Nephron progenitor cell (in vitro differentiated cells): ENCODE measurements at regions not wholly inside any gene's neighbourhood (a gene's known extent, or its start where the extent isn't known, plus 50 kb on each side); places are given as distances from the start of the nearest gene placed in this dataset.

Experiments used
- DNase-seq: peaks from one replicate; pipeline ENCODE4 v3.0.0; 2021
- H3K27ac Mint-ChIP-seq: 2 replicates; pipeline ENCODE4 v1.8.0; 2021; ENCODE audit warnings: mild to moderate bottlenecking, moderate library complexity, mixed read lengths
- H3K27me3 Mint-ChIP-seq: 2 replicates; pipeline ENCODE4 v1.8.0; 2021; ENCODE audit warnings: mild to moderate bottlenecking, low read depth, mixed read lengths; ENCODE audit not compliant: poor library complexity
- H3K36me3 Mint-ChIP-seq: 2 replicates; pipeline ENCODE4 v1.8.0; 2021; ENCODE audit warnings: low read depth, mixed read lengths
- H3K4me1 Mint-ChIP-seq: 2 replicates; pipeline ENCODE4 v1.8.0; 2021; ENCODE audit warnings: mixed read lengths
- H3K4me3 Mint-ChIP-seq: 2 replicates; pipeline ENCODE4 v1.8.0; 2021; ENCODE audit warnings: mild to moderate bottlenecking, moderate library complexity, mixed read lengths
- H3K9me3 Mint-ChIP-seq: 2 replicates; pipeline ENCODE4 v1.8.0; 2021; ENCODE audit warnings: mild to moderate bottlenecking, moderate library complexity, mixed read lengths
- TF ChIP-seq, protein P1 (sequence below): fragments of 200-600 bp; sonication (generic); IDR thresholded peaks from 2 replicates; pipeline ENCODE4 v1.5.0; 2021; ENCODE audit warnings: antibody characterized with exemption

DNA sequence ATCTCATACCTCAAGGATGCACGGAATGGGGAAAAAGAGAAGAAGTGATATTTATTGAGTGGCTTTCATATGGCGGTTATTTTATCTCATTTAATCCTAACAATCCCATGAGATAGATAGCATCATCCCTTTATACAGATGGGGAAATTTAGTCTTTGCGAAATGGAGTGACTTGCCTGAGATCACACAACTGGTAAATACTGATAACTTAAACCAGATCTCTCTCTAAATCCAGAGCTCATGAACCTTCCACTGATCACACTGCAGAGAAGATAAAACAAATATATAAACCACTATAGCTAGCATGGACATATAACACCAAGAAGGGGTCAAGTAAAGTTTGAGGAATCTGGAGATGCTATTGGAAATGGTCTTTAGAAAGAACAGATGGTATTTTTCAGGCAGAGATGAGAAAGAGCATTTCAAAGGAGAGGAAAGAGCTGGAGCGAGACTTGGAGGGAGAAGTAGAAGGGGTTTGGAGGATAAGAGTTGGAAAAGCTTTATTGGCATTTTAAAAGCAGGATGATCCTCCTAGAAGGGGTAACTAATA is 139.8 kb upstream of the TNFAIP3 start:
- TF ChIP-seq, protein P1, sequence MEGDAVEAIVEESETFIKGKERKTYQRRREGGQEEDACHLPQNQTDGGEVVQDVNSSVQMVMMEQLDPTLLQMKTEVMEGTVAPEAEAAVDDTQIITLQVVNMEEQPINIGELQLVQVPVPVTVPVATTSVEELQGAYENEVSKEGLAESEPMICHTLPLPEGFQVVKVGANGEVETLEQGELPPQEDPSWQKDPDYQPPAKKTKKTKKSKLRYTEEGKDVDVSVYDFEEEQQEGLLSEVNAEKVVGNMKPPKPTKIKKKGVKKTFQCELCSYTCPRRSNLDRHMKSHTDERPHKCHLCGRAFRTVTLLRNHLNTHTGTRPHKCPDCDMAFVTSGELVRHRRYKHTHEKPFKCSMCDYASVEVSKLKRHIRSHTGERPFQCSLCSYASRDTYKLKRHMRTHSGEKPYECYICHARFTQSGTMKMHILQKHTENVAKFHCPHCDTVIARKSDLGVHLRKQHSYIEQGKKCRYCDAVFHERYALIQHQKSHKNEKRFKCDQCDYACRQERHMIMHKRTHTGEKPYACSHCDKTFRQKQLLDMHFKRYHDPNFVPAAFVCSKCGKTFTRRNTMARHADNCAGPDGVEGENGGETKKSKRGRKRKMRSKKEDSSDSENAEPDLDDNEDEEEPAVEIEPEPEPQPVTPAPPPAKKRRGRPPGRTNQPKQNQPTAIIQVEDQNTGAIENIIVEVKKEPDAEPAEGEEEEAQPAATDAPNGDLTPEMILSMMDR, result no peak
- H3K27me3 Mint-ChIP-seq, result peaks cover 7% of the 10 kb centered on the region
- H3K36me3 Mint-ChIP-seq, result no peaks in the 10 kb centered on the region
- no peaks in the 10 kb centered on the region for H3K9me3 Mint-ChIP-seq
- no peak for DNase-seq
- H3K4me1 Mint-ChIP-seq, result peaks cover 3% of the 10 kb centered on the region
- H3K4me3 Mint-ChIP-seq, result no peak overlapping the region
- no peak overlapping the region for H3K27ac Mint-ChIP-seq

- Mint-ChIP-seq H3K9me3 (no peaks in the 10 kb centered on the region), H3K27ac (no peak overlapping the region), H3K27me3 (peaks cover 7% of the 10 kb centered on the region), H3K4me3 (no peak overlapping the region), H3K36me3 (no peaks in the 10 kb centered on the region), H3K4me1 (peaks cover 7% of the 10 kb centered on the region)
- TF ChIP-seq, protein P1, result no peak
- no peak for DNase-seq
Observed at GRCh38 chr6:137728386-137729349, 138.4 kb upstream of the TNFAIP3 start.

- TF ChIP-seq, protein P1, result no peak
- H3K27me3 Mint-ChIP-seq, result peaks cover 7% of the 10 kb centered on the region
- H3K27ac Mint-ChIP-seq, result no peak overlapping the region
- H3K36me3 Mint-ChIP-seq, result no peaks in the 10 kb centered on the region
- no peak for DNase-seq
- H3K4me1 Mint-ChIP-seq, result peaks cover 19% of the 10 kb centered on the region
- no peak overlapping the region for H3K4me3 Mint-ChIP-seq
- H3K9me3 Mint-ChIP-seq, result no peaks in the 10 kb centered on the region
Observed at GRCh38 chr6:137729866-137730629, 137.0 kb upstream of the TNFAIP3 start.

DNA sequence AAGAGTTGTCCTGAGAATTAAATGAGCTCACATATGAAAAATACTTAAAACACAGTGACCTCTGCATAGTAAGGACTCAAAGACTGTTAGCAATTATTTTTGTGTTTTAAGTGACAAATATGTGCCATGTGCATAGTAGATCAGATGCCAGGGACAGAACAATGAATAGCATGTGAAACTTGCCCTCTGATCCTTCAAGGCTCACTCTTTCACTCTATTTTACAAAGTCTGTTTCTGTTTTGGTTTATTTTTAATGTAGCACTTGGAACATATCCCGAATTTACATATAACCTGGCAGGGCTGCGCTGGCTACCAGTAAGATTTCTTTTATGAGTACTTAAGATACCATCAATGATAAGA is 135.5 kb upstream of the TNFAIP3 start:
- H3K4me3 Mint-ChIP-seq, result no peak overlapping the region
- H3K9me3 Mint-ChIP-seq, result no peaks in the 10 kb centered on the region
- DNase-seq, result no peak
- H3K27ac Mint-ChIP-seq, result no peak overlapping the region
- peaks cover 10% of the 10 kb centered on the region for H3K27me3 Mint-ChIP-seq
- H3K4me1 Mint-ChIP-seq, result peaks cover 31% of the 10 kb centered on the region
- TF ChIP-seq, protein P1, result no peak
- H3K36me3 Mint-ChIP-seq, result no peaks in the 10 kb centered on the region

- no peak for DNase-seq
- peaks cover 10% of the 10 kb centered on the region for H3K27me3 Mint-ChIP-seq
Observed at GRCh38 chr6:137731960-137732616, 135.0 kb upstream of the TNFAIP3 start.

More at GRCh38 chr6:137731960-137732616, 135.0 kb upstream of the TNFAIP3 start:
- Mint-ChIP-seq H3K4me3 (no peak overlapping the region), H3K36me3 (no peaks in the 10 kb centered on the region), H3K4me1 (peaks cover 31% of the 10 kb centered on the region), H3K9me3 (no peaks in the 10 kb centered on the region), H3K27ac (no peak overlapping the region)
- TF ChIP-seq, protein P1, result no peak
